ENCODE measurements at regions not wholly inside any gene's neighbourhood (a gene's known extent, or its start where the extent isn't known, plus 50 kb on each side); places are given as distances from the start of the nearest gene placed in this dataset.

- H3K4me3 ChIP-seq (ENCODE audit: low read length): no peak overlapping the region
- H3K27ac ChIP-seq (ENCODE audit: low read length): no peak overlapping the region
- ATAC-seq (no peak), DNase-seq (no peak)
- H3K9me3 ChIP-seq (ENCODE audit: control insufficient read depth, low read length): no peaks in the 10 kb centered on the region
- WGBS: 22% methylated on average over 2 of the region's 2 CpGs
- no peaks in the 10 kb centered on the region for H3K27me3 ChIP-seq (ENCODE audit: control insufficient read depth, insufficient read depth)
- no peaks in the 10 kb centered on the region for H3K4me1 ChIP-seq (ENCODE audit: control insufficient read depth, insufficient read depth, low read length)
- intact Hi-C loops (cut with DNase I): no loop called here
Observed at GRCh38 chr1:106022312-106022902, 1034.1 kb upstream of the PRMT6 start.

DNA sequence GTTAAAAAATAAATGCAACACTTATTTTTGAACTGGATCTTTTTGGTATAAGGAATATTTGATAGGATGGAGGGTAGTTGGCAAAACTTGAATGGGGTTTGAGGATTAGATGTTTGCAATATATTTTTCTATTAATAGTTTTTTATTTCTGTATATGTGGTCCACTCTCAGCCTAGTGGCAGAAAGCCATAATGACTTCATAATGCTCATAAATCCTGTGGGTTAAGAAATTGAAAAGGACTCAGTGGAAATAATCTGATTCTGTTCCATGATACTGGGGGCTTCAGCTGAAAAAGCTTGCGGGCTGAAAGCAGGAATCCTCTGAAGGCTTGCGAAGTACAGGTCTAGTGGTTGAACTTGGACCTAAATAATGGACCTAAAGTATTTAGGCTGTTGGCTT is 1028.6 kb upstream of the PRMT6 start:
- no peaks in the 10 kb centered on the region for H3K4me1 ChIP-seq (ENCODE audit: control insufficient read depth, insufficient read depth, low read length)
- 80% methylated on average over 2 of the region's 2 CpGs for WGBS
- H3K4me3 ChIP-seq (ENCODE audit: low read length): no peak overlapping the region
- ATAC-seq (no peak), DNase-seq (no peak)
- intact Hi-C loops (cut with DNase I): no loop called here
- H3K27me3 ChIP-seq (ENCODE audit: control insufficient read depth, insufficient read depth): no peaks in the 10 kb centered on the region
- no peak overlapping the region for H3K27ac ChIP-seq (ENCODE audit: low read length)
- no peaks in the 10 kb centered on the region for H3K9me3 ChIP-seq (ENCODE audit: control insufficient read depth, low read length)

GRCh38 chr1:106037526-106037925 is 1018.9 kb upstream of the PRMT6 start:
- Histone ChIP-seq H3K27ac (ENCODE audit: low read length) (no peak overlapping the region), H3K27me3 (ENCODE audit: control insufficient read depth, insufficient read depth) (no peaks in the 10 kb centered on the region), H3K4me3 (ENCODE audit: low read length) (no peak overlapping the region), H3K9me3 (ENCODE audit: control insufficient read depth, low read length) (no peaks in the 10 kb centered on the region), H3K4me1 (ENCODE audit: control insufficient read depth, insufficient read depth, low read length) (no peaks in the 10 kb centered on the region)
- ATAC-seq: no peak
- intact Hi-C loops (cut with DNase I): no loop called here
- no peak for DNase-seq

GRCh38 chr1:106038260-106038659 is 1018.2 kb upstream of the PRMT6 start:
- WGBS: 58% methylated on average over 1 of the region's 1 CpG
- Histone ChIP-seq H3K4me3 (ENCODE audit: low read length) (no peak overlapping the region), H3K4me1 (ENCODE audit: control insufficient read depth, insufficient read depth, low read length) (no peaks in the 10 kb centered on the region), H3K27me3 (ENCODE audit: control insufficient read depth, insufficient read depth) (no peaks in the 10 kb centered on the region), H3K27ac (ENCODE audit: low read length) (no peak overlapping the region), H3K9me3 (ENCODE audit: control insufficient read depth, low read length) (no peaks in the 10 kb centered on the region)
- DNase-seq: no peak
- ATAC-seq: no peak
- intact Hi-C loops (cut with DNase I): no loop called here

GRCh38 chr1:106043971-106044370 is 1012.5 kb upstream of the PRMT6 start:
- H3K4me3 ChIP-seq (ENCODE audit: low read length): no peak overlapping the region
- intact Hi-C loops (cut with DNase I): no loop called here
- H3K4me1 ChIP-seq (ENCODE audit: control insufficient read depth, insufficient read depth, low read length): no peaks in the 10 kb centered on the region
- WGBS: 82% methylated on average over 2 of the region's 2 CpGs
- DNase-seq (no peak), ATAC-seq (no peak)
- H3K27me3 ChIP-seq (ENCODE audit: control insufficient read depth, insufficient read depth): no peaks in the 10 kb centered on the region
- H3K27ac ChIP-seq (ENCODE audit: low read length): no peak overlapping the region
- no peaks in the 10 kb centered on the region for H3K9me3 ChIP-seq (ENCODE audit: control insufficient read depth, low read length)

DNA sequence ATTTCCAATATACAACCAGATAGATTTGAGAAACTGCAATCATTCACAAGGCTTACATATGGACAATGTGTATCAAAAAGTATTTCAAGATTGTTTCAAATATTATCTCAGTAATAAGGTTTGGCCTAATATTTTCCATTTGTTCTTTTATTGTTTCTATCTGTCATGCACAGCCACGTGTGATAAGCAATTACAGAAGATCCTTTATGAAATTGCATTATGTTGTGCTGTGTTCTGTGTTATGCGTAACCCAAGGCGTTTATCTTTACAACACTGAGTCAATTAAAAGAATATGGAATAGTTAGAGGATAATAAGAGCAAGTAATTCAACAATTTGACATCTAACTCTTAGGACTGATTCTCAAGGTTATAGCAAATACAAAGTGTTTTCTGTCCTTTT is 1009.3 kb upstream of the PRMT6 start:
- no peaks in the 10 kb centered on the region for H3K27me3 ChIP-seq (ENCODE audit: control insufficient read depth, insufficient read depth)
- WGBS: 66% methylated on average over 3 of the region's 3 CpGs
- H3K4me3 ChIP-seq (ENCODE audit: low read length): no peak overlapping the region
- intact Hi-C loops (cut with DNase I): no loop called here
- ATAC-seq (no peak), DNase-seq (no peak)
- no peaks in the 10 kb centered on the region for H3K9me3 ChIP-seq (ENCODE audit: control insufficient read depth, low read length)
- H3K27ac ChIP-seq (ENCODE audit: low read length): no peak overlapping the region
- no peaks in the 10 kb centered on the region for H3K4me1 ChIP-seq (ENCODE audit: control insufficient read depth, insufficient read depth, low read length)

GRCh38 chr1:106049595-106049994 is 1006.9 kb upstream of the PRMT6 start:
- Histone ChIP-seq H3K9me3 (ENCODE audit: control insufficient read depth, low read length) (no peaks in the 10 kb centered on the region), H3K4me3 (ENCODE audit: low read length) (no peak overlapping the region), H3K27me3 (ENCODE audit: control insufficient read depth, insufficient read depth) (no peaks in the 10 kb centered on the region), H3K4me1 (ENCODE audit: control insufficient read depth, insufficient read depth, low read length) (no peaks in the 10 kb centered on the region), H3K27ac (ENCODE audit: low read length) (no peak overlapping the region)
- ATAC-seq (no peak), DNase-seq (no peak)
- intact Hi-C loops (cut with DNase I): no loop called here
- 21% methylated on average over 1 of the region's 1 CpG for WGBS

GRCh38 chr1:106055855-106056254 is 1000.6 kb upstream of the PRMT6 start:
- Histone ChIP-seq H3K4me1 (ENCODE audit: control insufficient read depth, insufficient read depth, low read length) (no peaks in the 10 kb centered on the region), H3K27ac (ENCODE audit: low read length) (no peak overlapping the region), H3K4me3 (ENCODE audit: low read length) (no peak overlapping the region), H3K9me3 (ENCODE audit: control insufficient read depth, low read length) (no peaks in the 10 kb centered on the region), H3K27me3 (ENCODE audit: control insufficient read depth, insufficient read depth) (no peaks in the 10 kb centered on the region)
- intact Hi-C loops (cut with DNase I): no loop called here
- DNase-seq (no peak), ATAC-seq (no peak)
- WGBS: 49% methylated on average over 1 of the region's 1 CpG

DNA sequence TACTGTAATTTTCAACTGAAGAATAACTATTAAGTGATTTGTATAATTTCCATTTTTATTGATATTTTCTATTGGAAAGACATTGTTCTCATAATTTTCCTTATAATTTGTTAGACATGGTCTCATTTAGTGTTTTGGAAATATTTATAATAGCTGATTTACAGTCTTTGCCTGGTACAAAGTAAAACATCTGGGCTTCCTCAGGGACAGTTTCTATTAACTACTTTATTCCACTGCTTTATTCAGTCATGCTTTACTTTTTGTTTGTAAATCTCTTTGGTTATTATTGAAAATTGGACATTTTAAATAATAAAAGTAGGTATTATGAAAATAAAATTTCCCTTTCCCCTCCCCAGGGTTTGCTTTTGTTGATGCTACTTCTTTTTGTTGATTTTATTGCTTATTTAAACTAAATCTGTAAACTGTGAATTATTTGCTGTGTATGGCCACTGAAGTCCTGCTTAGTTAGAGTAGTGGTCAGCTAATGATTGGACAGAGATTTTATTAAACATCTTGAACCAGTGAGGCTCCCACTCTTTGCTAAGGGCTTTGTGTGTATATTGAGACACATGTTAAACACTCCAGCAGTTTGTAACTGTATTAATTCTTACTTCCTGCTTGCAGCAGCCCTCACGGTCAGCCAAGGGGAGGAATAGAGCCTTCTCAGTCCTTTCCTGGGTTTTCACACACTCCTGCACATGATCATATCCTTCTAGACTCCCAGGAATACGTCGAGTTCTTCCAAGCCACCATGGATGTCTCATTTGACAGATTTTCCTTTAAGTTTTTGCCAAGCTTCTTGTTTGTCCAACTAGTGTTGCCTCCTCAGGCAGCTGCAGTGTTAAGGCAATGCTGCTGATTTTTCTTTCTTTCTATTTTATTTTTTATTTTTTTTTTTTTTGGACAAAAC is 994.6 kb upstream of the PRMT6 start:
- 27% methylated on average over 3 of the region's 3 CpGs for WGBS
- H3K4me3 ChIP-seq (ENCODE audit: low read length): no peak overlapping the region
- no peak for DNase-seq
- ATAC-seq: no peak
- intact Hi-C loops (cut with DNase I): no loop called here
- H3K27me3 ChIP-seq (ENCODE audit: control insufficient read depth, insufficient read depth): no peaks in the 10 kb centered on the region
- H3K4me1 ChIP-seq (ENCODE audit: control insufficient read depth, insufficient read depth, low read length): no peaks in the 10 kb centered on the region
- H3K27ac ChIP-seq (ENCODE audit: low read length): no peak overlapping the region
- no peaks in the 10 kb centered on the region for H3K9me3 ChIP-seq (ENCODE audit: control insufficient read depth, low read length)

GRCh38 chr1:106063510-106063909 is 993.0 kb upstream of the PRMT6 start:
- intact Hi-C loops (cut with DNase I): no loop called here
- no peaks in the 10 kb centered on the region for H3K4me1 ChIP-seq (ENCODE audit: control insufficient read depth, insufficient read depth, low read length)
- 95% methylated on average over 1 of the region's 1 CpG for WGBS
- H3K4me3 ChIP-seq (ENCODE audit: low read length): no peak overlapping the region
- no peak overlapping the region for H3K27ac ChIP-seq (ENCODE audit: low read length)
- H3K9me3 ChIP-seq (ENCODE audit: control insufficient read depth, low read length): no peaks in the 10 kb centered on the region
- DNase-seq (no peak), ATAC-seq (no peak)
- no peaks in the 10 kb centered on the region for H3K27me3 ChIP-seq (ENCODE audit: control insufficient read depth, insufficient read depth)

- Histone ChIP-seq H3K4me1 (ENCODE audit: control insufficient read depth, insufficient read depth, low read length) (no peaks in the 10 kb centered on the region), H3K4me3 (ENCODE audit: low read length) (no peak overlapping the region), H3K27me3 (ENCODE audit: control insufficient read depth, insufficient read depth) (no peaks in the 10 kb centered on the region), H3K9me3 (ENCODE audit: control insufficient read depth, low read length) (no peaks in the 10 kb centered on the region), H3K27ac (ENCODE audit: low read length) (no peak overlapping the region)
- 75% methylated on average over 7 of the region's 7 CpGs for WGBS
- no peak for DNase-seq
- no peak for ATAC-seq
- intact Hi-C loops (cut with DNase I): no loop called here
Observed at GRCh38 chr1:106072909-106073600, 983.4 kb upstream of the PRMT6 start.
